K562 (cell line): ENCODE measurements at regions not wholly inside any gene's neighbourhood (a gene's known extent, or its start where the extent isn't known, plus 50 kb on each side); places are given as distances from the start of the nearest gene placed in this dataset.

Experiments used
- BHLHE40 ChIP-seq: IDR thresholded peaks from 2 replicates; pipeline ENCODE4 v1.6.1; 2011; ENCODE audit warnings: low read length, improper control_type of control experiment
- BRF1 ChIP-seq: IDR thresholded peaks from 3 replicates; pipeline ENCODE4 v1.6.1; 2011; ENCODE audit warnings: borderline replicate concordance, mild to moderate bottlenecking; ENCODE audit not compliant: insufficient read length; ENCODE audit errors: extremely low read depth
- CREB3L1 ChIP-seq: fragments of 450-650 bp; IDR thresholded peaks from 2 replicates; pipeline ENCODE4 v1.6.1; 2014; ENCODE audit warnings: low read depth, mild to moderate bottlenecking, moderate library complexity, borderline replicate concordance
- HMG20B ChIP-seq: fragments of 250-450 bp; sonication (Bioruptor Pico); IDR thresholded peaks from 2 replicates; pipeline ENCODE4 v1.5.0; 2021; ENCODE audit warnings: mild to moderate bottlenecking
- MGA ChIP-seq: fragments of 450-650 bp; IDR thresholded peaks from 2 replicates; pipeline ENCODE4 v1.6.1; 2016; ENCODE audit warnings: mild to moderate bottlenecking, moderate library complexity
- PKNOX1 ChIP-seq: fragments of 450-650 bp; IDR thresholded peaks from 2 replicates; pipeline ENCODE4 v1.6.1; 2016
- ZKSCAN3 ChIP-seq: fragments of 250-450 bp; sonication (Bioruptor Pico); IDR thresholded peaks from 2 replicates; pipeline ENCODE4 v1.4.0; 2020

- TF ChIP-seq ZKSCAN3 (no peak), PKNOX1 (no peak), MGA (no peak), BHLHE40 (no peak), HMG20B (CRISPR knock-in tag) (no peak), CREB3L1 (no peak), BRF1 (no peak)
Measured at GRCh38 chr15:95150466-95150865, 919.1 kb downstream of the MCTP2 start (continued).
